ENCODE measurements at regions not wholly inside any gene's neighbourhood (a gene's known extent, or its start where the extent isn't known, plus 50 kb on each side); places are given as distances from the start of the nearest gene placed in this dataset.
A peak's percentile ranks its signal among the peaks of the same experiment; 100 is the strongest.

- intact Hi-C loops (cut with micrococcal nuclease), result no loop called here
- ChIA-PET RAD21 (ENCODE audit: low non-redundant PET in 1 of 2, low total read pairs in 2 of 2, uncharacterized antibody in 2 of 2, unreplicated experiment in 2 of 2) (no interaction called here), POLR2A (no interaction called here), CTCF (no interaction called here)
- Histone ChIP-seq H3K79me2 (ENCODE audit: insufficient read depth, low read length) (no peaks in the 10 kb centered on the region), H2AFZ (ENCODE audit: low read depth, low read length, poor library complexity, severe bottlenecking) (no peak overlapping the region), H4K20me1 (ENCODE audit: insufficient read depth) (no peaks in the 10 kb centered on the region), H3K36me3 (ENCODE audit: control insufficient read depth in 1 of 2, insufficient read depth in 2 of 2, low read length in 2 of 2) (no peaks in the 10 kb centered on the region), H3K4me3 (replicated peaks in 1 of 2; ENCODE audit: low read depth in 1 of 2, low read length in 2 of 2) (no peak overlapping the region), H3K27ac (ENCODE audit: low read depth, low read length) (no peak overlapping the region), H3K4me2 (ENCODE audit: low read length) (peak overlapping the region; percentile 2; the same call in 1 of the 2 replicates), H3K4me1 (ENCODE audit: control insufficient read depth in 1 of 2, insufficient read depth in 2 of 2, low read length in 2 of 2) (peaks cover 0 to 46% of the 10 kb centered on the region in 2 experiments; a peak in 3 of 4 replicates), H3K9ac (ENCODE audit: low read length) (no peak overlapping the region), H3K9me3 (ENCODE audit: control insufficient read depth in 1 of 2, insufficient read depth in 1 of 2, low read depth in 1 of 2, low read length in 2 of 2) (no peaks in the 10 kb centered on the region), H3K27me3 (ENCODE audit: insufficient read depth, low read length) (no peaks in the 10 kb centered on the region), H3K9me2 (ENCODE audit: insufficient read depth) (no peaks in the 10 kb centered on the region)
- BruUV-seq (replicated peaks), result no TSS peak
- ATAC-seq (no peak), DNase-seq (ENCODE audit: low read depth, low spot score) (no peak)
- TF ChIP-seq SIN3A (IDR thresholded peaks at IDR 0.05; ENCODE audit: low read depth) (no peak), ZNF274 (IDR thresholded peaks at IDR 0.05; ENCODE audit: low read depth, low read length) (no peak)
Measured at GRCh38 chr18:8943900-8944870, 158.3 kb upstream of the NDUFV2 start.

GRCh38 chr18:8944871-8945245, 157.6 kb upstream of the NDUFV2 start:
- no peak overlapping the region for H3K4me2 ChIP-seq (ENCODE audit: low read length)

More at GRCh38 chr18:8944871-8945245, 157.6 kb upstream of the NDUFV2 start:
- no peak overlapping the region for H3K27ac ChIP-seq (ENCODE audit: low read depth, low read length)
- no peak for ATAC-seq
- ChIA-PET CTCF (no interaction called here), RAD21 (ENCODE audit: low non-redundant PET in 1 of 2, low total read pairs in 2 of 2, uncharacterized antibody in 2 of 2, unreplicated experiment in 2 of 2) (no interaction called here), POLR2A (no interaction called here)
- no peaks in the 10 kb centered on the region for H3K79me2 ChIP-seq (ENCODE audit: insufficient read depth, low read length)
- H3K27me3 ChIP-seq (ENCODE audit: insufficient read depth, low read length), result no peaks in the 10 kb centered on the region
- no peak overlapping the region for H3K4me3 ChIP-seq (replicated peaks in 1 of 2; ENCODE audit: low read depth in 1 of 2, low read length in 2 of 2)
- no peak overlapping the region for H2AFZ ChIP-seq (ENCODE audit: low read depth, low read length, poor library complexity, severe bottlenecking)
- H3K9me3 ChIP-seq (ENCODE audit: control insufficient read depth in 1 of 2, insufficient read depth in 1 of 2, low read depth in 1 of 2, low read length in 2 of 2), result no peaks in the 10 kb centered on the region
- TF ChIP-seq ATF3 (IDR thresholded peaks at IDR 0.05) (no peak), FOSL1 (IDR thresholded peaks at IDR 0.05; ENCODE audit: low read depth) (no peak), SP1 (IDR thresholded peaks at IDR 0.05; ENCODE audit: low read depth) (no peak), SRF (IDR thresholded peaks at IDR 0.05; ENCODE audit: low read depth) (no peak), CEBPB (IDR thresholded peaks at IDR 0.05; ENCODE audit: low read depth) (no peak), EZH2phosphoT487 (IDR thresholded peaks at IDR 0.05; ENCODE audit: borderline replicate concordance) (no peak)
- no TSS peak for BruUV-seq (replicated peaks)
- no peaks in the 10 kb centered on the region for H4K20me1 ChIP-seq (ENCODE audit: insufficient read depth)
- H3K36me3 ChIP-seq (ENCODE audit: control insufficient read depth in 1 of 2, insufficient read depth in 2 of 2, low read length in 2 of 2), result no peaks in the 10 kb centered on the region
- peaks cover 0 to 47% of the 10 kb centered on the region in 2 experiments; a peak in 3 of 4 replicates for H3K4me1 ChIP-seq (ENCODE audit: control insufficient read depth in 1 of 2, insufficient read depth in 2 of 2, low read length in 2 of 2)
- H3K9me2 ChIP-seq (ENCODE audit: insufficient read depth), result no peaks in the 10 kb centered on the region
- DNase-seq (ENCODE audit: low read depth, low spot score), result no peak
- H3K9ac ChIP-seq (ENCODE audit: low read length), result no peak overlapping the region
- intact Hi-C loops (cut with micrococcal nuclease), result no loop called here

Measured in HCT116 (cell line).